ENCODE measurements at regions not wholly inside any gene's neighbourhood (a gene's known extent, or its start where the extent isn't known, plus 50 kb on each side); places are given as distances from the start of the nearest gene placed in this dataset.
"Not testable (repeated sequence)": the region's sequence is repeated elsewhere in the genome, so short reads cannot be mapped to it uniquely, and the experiment has no call there.

DNA sequence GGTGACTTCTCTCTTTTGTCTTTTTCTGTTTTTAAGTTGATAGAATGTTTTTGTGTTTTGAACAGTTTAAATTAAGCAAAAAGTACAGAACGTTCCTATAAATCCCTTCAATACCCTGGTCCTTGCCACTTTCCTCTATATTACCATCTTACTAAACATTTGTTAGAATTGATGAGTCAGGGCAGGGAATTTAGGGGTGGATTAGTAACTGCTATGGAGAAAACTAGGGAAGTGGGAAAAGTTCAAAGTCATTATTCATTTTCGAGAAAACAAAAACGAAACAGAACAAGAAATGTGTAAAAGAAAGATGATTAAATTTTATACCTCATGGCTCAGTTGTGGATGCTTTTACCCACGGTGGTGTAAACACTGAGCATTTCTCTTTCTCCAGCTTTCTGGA lies 240.4 kb upstream of the SULF2 start:
- FAIRE-seq, result no peak
- TF ChIP-seq POLR2A (IDR thresholded peaks at IDR 0.05; ENCODE audit: low read depth, low read length), result no peak
- no peak for TF ChIP-seq TAF1 (IDR thresholded peaks at IDR 0.05; ENCODE audit: borderline replicate concordance, low read depth, low read length)
- TF ChIP-seq POLR2AphosphoS5 (IDR thresholded peaks at IDR 0.05; ENCODE audit: low read depth, low read length), result no peak
- no peak for DNase-seq (ENCODE audit: insufficient read length)

DNA sequence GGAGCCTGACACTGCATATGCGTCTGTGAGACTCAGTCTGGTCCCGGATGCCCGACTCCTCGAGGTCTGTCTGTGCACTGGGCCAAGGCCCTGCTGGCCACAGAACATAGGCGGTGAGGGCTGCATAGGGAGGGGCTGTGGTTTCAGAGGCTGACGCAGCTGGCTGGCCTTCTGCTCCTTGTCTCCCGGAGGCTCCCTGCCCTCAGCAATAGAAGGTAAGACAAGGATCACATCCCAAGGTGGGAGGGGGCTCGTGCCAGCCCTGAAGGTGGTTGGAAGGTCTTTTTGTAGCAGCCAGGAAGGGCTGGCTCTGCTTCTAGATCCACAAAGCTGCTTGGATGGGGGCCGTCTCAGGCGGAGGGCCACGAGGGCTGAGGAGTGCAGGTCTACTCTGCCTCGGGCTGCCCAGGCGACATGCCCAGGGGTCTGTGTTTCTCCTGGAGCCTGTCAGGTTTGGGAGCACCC lies 239.8 kb upstream of the SULF2 start:
- TF ChIP-seq POLR2AphosphoS5 (IDR thresholded peaks at IDR 0.05; ENCODE audit: low read depth, low read length) (no peak), POLR2A (IDR thresholded peaks at IDR 0.05; ENCODE audit: low read depth, low read length) (no peak), TAF1 (IDR thresholded peaks at IDR 0.05; ENCODE audit: borderline replicate concordance, low read depth, low read length) (no peak)
- no peak for DNase-seq (ENCODE audit: insufficient read length)
- FAIRE-seq, result no peak

DNA sequence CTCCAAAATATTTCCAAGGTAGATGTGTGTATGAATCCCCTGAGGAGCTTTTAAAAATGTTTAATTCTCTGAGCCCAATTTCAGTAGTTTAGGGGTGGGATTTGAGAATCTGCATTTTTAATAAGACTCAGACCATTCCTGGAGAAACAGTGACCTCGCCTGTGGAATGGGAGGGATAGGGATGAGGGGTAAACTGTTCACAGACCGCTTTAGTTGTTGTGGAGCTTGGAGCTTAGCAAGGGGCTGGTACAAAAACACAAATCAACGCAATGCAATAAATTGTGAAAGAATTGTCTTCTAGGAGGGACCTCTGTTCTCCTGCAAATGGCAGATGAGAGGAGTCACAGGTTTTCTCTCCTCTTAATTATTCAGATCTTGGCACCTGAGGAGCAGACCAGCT lies 239.3 kb upstream of the SULF2 start:
- DNase-seq (ENCODE audit: insufficient read length) (no peak), FAIRE-seq (no peak)
- TF ChIP-seq POLR2A (IDR thresholded peaks at IDR 0.05; ENCODE audit: low read depth, low read length) (no peak), TAF1 (IDR thresholded peaks at IDR 0.05; ENCODE audit: borderline replicate concordance, low read depth, low read length) (no peak), POLR2AphosphoS5 (IDR thresholded peaks at IDR 0.05; ENCODE audit: low read depth, low read length) (no peak)

DNA sequence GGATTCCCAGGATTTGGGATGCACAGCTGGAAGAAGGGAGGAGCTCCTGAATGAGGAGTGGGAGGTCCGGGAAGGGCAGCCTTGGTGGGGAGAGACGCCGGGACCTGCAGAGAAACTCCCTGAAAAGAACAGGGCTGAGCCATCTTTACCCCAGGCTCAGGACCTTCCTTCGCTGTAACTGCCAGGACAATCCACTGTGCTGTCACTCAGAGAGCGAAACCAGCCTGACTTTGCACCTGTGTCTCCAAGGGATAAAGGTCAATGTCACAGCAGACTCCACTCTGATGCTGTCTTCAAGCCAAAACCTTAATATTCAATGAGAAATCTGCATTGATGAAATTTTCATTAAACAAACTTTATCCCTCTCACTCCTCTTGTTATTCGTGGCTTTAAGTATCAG lies 235.4 kb upstream of the SULF2 start:
- FAIRE-seq; DNase-seq (ENCODE audit: insufficient read length): not testable (repeated sequence)

DNA sequence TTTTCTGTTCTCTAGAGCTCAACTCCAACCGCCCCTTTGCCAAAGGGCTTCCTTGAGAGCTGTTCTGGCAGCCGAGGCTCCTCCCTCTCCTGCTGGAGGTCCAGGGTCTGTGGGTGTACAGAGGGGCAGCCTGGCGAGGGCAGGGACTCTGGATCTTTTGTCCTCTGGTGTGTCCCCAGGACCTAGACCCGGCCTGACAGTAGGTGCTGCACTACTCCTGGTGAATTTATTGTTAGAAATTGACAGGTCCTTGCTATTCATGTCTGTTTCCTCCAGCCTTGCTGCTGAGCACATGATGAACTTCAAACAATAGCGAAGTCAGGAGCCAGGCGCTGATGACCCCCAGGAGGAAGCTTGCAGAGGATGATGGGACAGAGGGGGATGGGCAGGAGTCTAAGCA lies 234.7 kb upstream of the SULF2 start:
- DNase-seq (ENCODE audit: insufficient read length) (no peak), FAIRE-seq (no peak)
- no peak for TF ChIP-seq TAF1 (IDR thresholded peaks at IDR 0.05; ENCODE audit: borderline replicate concordance, low read depth, low read length)
- no peak for TF ChIP-seq POLR2AphosphoS5 (IDR thresholded peaks at IDR 0.05; ENCODE audit: low read depth, low read length)
- TF ChIP-seq POLR2A (IDR thresholded peaks at IDR 0.05; ENCODE audit: low read depth, low read length), result no peak

DNA sequence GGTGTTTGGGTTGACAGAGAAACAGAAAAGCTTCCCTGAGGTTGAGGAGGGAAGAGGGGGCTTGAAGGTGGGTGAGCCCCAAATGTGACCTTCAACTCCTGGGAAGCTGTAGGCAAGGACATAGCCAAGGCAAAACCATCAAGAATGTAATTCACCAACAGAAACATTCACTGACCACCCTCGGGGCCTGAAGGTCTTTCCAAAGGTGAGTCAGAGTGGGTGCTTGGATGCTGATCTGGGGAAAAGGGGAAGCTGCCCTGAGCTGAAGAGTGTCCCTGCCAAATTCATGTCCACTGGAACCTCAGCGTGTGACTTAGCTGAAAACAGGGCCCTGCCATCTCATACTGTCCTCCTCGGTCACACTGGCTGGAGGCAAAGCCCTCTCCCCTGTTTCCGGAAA lies 234.2 kb upstream of the SULF2 start:
- DNase-seq (ENCODE audit: insufficient read length), result no peak
- TF ChIP-seq POLR2A (IDR thresholded peaks at IDR 0.05; ENCODE audit: low read depth, low read length), result no peak
- no peak for TF ChIP-seq TAF1 (IDR thresholded peaks at IDR 0.05; ENCODE audit: borderline replicate concordance, low read depth, low read length)
- no peak for TF ChIP-seq POLR2AphosphoS5 (IDR thresholded peaks at IDR 0.05; ENCODE audit: low read depth, low read length)
- FAIRE-seq, result no peak

DNA sequence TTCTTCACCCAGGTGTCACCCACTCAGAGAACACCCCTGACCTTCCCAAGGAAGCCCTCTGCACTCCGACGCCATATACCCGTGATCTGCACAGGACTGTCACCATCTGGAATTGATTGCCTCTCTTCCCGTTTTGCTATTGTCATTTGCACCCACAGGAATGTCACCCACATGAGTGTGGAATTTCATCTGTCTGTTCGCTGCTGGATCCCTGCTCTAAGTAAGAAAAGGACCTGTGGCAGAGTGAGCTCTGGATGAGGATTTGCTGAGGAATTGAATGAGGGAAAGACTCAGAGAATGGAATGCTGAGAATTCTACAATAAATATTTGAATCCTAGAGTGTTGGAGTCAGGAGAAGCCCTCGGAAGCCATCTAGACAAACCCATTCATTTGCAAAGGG lies 233.6 kb upstream of the SULF2 start:
- not testable (repeated sequence) for DNase-seq (ENCODE audit: insufficient read length); FAIRE-seq

DNA sequence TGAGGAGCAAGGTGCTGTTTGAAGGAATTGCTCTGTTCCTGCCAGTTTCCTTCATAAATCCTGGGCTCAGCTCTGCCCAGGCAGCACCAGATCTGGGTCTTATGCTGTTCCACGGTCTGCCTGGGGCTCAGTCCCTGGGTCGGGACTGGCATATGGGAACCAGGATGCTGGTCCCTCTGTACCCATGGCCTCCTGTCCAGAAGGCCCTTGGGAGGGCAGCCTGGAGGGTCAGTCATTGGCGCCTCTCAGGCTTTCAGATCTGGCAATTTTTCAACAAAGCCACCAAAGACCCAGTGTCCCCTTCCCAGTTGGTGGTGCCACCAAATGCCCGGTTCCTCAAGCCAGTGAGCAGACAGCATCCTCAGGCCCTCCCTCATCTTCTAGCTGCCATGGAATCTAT lies 232.7 kb upstream of the SULF2 start:
- TF ChIP-seq POLR2AphosphoS5 (IDR thresholded peaks at IDR 0.05; ENCODE audit: low read depth, low read length), result no peak
- TF ChIP-seq TAF1 (IDR thresholded peaks at IDR 0.05; ENCODE audit: borderline replicate concordance, low read depth, low read length), result no peak
- no peak for TF ChIP-seq POLR2A (IDR thresholded peaks at IDR 0.05; ENCODE audit: low read depth, low read length)
- DNase-seq (ENCODE audit: insufficient read length) (no peak), FAIRE-seq (no peak)

DNA sequence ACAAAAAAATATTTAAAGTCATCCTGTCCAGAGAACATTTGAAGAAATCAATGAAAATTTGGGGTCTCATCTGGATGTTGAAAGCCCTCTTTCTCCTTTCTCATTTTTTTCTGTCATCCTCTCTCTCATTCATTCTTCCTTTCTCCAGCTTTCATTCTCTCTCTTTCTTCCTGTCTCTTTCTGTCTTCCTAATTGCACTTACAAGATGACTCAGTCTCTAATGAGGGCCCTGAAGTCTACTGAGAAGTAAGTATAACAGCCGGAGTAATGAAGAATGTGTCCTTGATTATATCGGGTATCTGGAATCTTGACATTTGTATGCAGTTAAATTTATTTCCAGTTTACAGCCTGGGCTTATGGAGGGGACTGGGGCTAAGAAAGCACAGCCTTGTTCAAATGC lies 232.2 kb upstream of the SULF2 start:
- TF ChIP-seq POLR2A (IDR thresholded peaks at IDR 0.05; ENCODE audit: low read depth, low read length), result no peak
- TF ChIP-seq TAF1 (IDR thresholded peaks at IDR 0.05; ENCODE audit: borderline replicate concordance, low read depth, low read length), result no peak
- no peak for TF ChIP-seq POLR2AphosphoS5 (IDR thresholded peaks at IDR 0.05; ENCODE audit: low read depth, low read length)
- DNase-seq (ENCODE audit: insufficient read length) (no peak), FAIRE-seq (no peak)

DNA sequence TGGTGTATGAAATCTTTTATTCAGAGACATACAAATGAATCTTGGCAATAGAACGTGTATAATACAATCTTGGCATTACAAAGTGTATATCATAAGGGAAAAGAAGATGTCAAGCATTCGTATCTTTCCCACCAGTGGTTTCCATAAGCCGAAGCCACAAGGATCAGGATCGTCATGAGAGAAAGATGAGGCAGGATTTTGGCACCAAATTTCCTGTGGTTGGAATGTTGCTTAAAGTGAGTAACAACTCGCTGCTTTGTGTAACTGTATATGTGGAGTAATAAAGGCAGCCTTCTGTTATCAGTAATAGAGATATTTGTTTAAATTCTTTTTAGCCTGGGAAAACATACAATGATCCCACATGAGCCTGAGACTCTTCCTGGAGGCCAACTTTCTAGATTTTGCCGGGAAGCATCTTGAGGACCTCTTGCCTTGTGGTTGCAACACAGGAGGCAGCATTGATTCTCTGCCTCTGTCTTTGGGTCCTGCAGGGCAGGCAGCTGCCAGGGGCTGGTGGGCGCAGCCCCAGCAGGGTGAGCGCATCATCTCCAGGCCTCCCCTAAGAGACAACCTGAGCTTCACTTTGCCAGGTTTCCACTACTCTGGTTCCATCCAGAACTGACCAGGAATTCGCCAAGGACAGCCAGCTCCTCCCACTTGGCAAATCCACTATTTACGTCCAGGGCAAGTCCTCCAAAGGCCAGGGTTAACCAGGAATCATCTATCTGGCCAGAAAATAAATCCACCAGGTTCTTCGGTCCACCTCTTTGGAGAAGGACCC lies 230.9 kb upstream of the SULF2 start:
- TF ChIP-seq POLR2A (IDR thresholded peaks at IDR 0.05; ENCODE audit: low read depth, low read length), result no peak
- TF ChIP-seq POLR2AphosphoS5 (IDR thresholded peaks at IDR 0.05; ENCODE audit: low read depth, low read length), result no peak
- TF ChIP-seq TAF1 (IDR thresholded peaks at IDR 0.05; ENCODE audit: borderline replicate concordance, low read depth, low read length), result no peak
- no peak for FAIRE-seq

DNA sequence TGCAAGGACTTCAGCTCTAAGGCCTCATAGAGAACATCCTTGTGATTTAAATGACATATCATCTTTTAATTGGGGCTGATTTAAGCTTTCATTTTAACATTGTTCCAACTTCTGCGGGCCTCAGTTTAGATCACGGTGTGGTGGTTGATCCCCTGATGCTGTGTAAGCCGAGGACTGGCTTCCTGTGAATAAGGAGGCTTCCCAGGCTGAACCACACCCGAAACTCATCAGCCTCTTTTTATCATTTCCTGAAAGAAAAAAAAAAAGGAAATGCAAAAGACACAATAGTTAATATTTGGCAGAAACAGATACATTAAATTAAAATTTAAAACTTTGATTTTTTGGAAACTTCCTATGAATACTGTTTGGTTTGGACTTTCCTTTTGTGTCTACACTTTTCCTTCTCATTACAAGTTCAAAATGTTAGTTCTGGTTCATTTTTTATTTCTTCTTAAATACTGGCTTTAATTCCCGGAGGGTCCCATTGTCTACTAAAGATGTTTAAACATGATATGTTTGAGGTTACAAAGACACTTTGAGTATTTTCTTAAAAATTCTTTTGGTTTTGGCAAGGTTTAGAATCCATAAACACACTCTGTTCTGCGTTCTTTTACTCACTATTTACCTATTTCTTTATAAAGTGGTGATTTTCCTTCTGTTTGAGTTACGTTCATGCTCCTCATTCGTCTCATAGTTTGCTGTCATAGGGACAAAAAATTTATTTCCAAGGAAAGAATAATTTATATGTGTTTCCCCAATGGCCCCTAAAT lies 230.0 kb upstream of the SULF2 start:
- DNase-seq (ENCODE audit: insufficient read length) (no peak), FAIRE-seq (no peak)
- TF ChIP-seq POLR2AphosphoS5 (IDR thresholded peaks at IDR 0.05; ENCODE audit: low read depth, low read length) (no peak), POLR2A (IDR thresholded peaks at IDR 0.05; ENCODE audit: low read depth, low read length) (no peak), TAF1 (IDR thresholded peaks at IDR 0.05; ENCODE audit: borderline replicate concordance, low read depth, low read length) (no peak)

More for the DNA sequence above, 230.9 kb upstream of the SULF2 start:
- DNase-seq (ENCODE audit: insufficient read length), result no peak

DNA sequence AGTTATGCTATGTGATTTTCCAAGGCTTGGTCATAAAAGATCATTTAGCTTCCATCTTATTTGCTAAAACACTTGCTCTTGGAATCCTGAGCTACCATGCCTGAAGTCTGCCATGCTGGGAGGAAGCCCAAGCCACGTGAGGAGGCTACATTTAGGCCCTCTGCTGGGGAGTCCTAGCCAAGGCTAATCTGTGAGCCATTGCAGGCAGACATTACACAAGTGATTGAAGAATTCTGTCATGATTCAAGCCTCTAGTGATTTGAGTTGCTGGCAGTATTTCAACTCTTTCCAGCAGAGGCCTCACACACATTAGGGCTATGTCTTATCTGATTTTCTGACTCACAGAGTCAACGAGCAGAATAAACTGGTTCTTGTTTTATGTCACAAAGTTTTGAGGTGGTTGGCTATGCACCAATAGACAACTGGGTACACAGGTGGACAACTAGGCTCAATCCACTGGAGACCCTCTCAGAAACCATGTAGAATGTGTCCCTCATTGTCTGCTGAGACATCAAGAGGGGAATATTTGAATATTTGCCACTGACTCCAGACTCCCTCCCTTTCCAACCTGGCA lies 227.2 kb upstream of the SULF2 start:
- DNase-seq (ENCODE audit: insufficient read length) (no peak), FAIRE-seq (no peak)
- TF ChIP-seq TAF1 (IDR thresholded peaks at IDR 0.05; ENCODE audit: borderline replicate concordance, low read depth, low read length) (no peak), POLR2A (IDR thresholded peaks at IDR 0.05; ENCODE audit: low read depth, low read length) (no peak), POLR2AphosphoS5 (IDR thresholded peaks at IDR 0.05; ENCODE audit: low read depth, low read length) (no peak)
